Dermis microvascular lymphatic vessel endothelial cell (primary cell): ENCODE measurements at regions not wholly inside any gene's neighbourhood (a gene's known extent, or its start where the extent isn't known, plus 50 kb on each side); places are given as distances from the start of the nearest gene placed in this dataset.
"Not testable (repeated sequence)": the region's sequence is repeated elsewhere in the genome, so short reads cannot be mapped to it uniquely, and the experiment has no call there.

Experiments
- DNase-seq, 2 donors: peaks; one replicate each; pipeline versions ENCODE4 v3.0.0 to v3.0.0-alpha.2; 2010; ENCODE audit warnings: low read depth in 2 of 2

GRCh38 chr4:100644150-100644549, 126.3 kb upstream of the EMCN start:
- no peak for DNase-seq

GRCh38 chr4:100641336-100641735, 123.5 kb upstream of the EMCN start:
- DNase-seq, result no peak

GRCh38 chr4:100635899-100636298, 118.1 kb upstream of the EMCN start:
- no peak for DNase-seq

- no peak for DNase-seq
Observed at GRCh38 chr4:100633269-100633668, 115.4 kb upstream of the EMCN start.

GRCh38 chr4:100632163-100632562, 114.3 kb upstream of the EMCN start:
- no peak for DNase-seq

GRCh38 chr4:100631281-100631968, 113.6 kb upstream of the EMCN start:
- no peak for DNase-seq

- DNase-seq, result no peak
Observed at GRCh38 chr4:100630341-100630740, 112.5 kb upstream of the EMCN start.

GRCh38 chr4:100609810-100610209, 92.0 kb upstream of the EMCN start:
- no peak for DNase-seq

- DNase-seq, result not testable (repeated sequence)
Observed at GRCh38 chr4:100608651-100609050, 90.8 kb upstream of the EMCN start.

- DNase-seq, result no peak
Observed at GRCh38 chr4:100605144-100605543, 87.3 kb upstream of the EMCN start.

GRCh38 chr4:100593935-100594334, 76.1 kb upstream of the EMCN start:
- no peak for DNase-seq

- DNase-seq, result peak; percentile 20 to 28
Observed at GRCh38 chr4:100591161-100591876, 73.5 kb upstream of the EMCN start.

GRCh38 chr4:100590325-100590724, 72.5 kb upstream of the EMCN start:
- DNase-seq, result no peak

- DNase-seq, result no peak
Observed at GRCh38 chr4:100588076-100588475, 70.3 kb upstream of the EMCN start.

- DNase-seq, result no peak
Observed at GRCh38 chr4:100582146-100582545, 64.3 kb upstream of the EMCN start.

GRCh38 chr4:100581337-100581736, 63.5 kb upstream of the EMCN start:
- DNase-seq, result no peak

GRCh38 chr4:100576570-100576969, 58.7 kb upstream of the EMCN start:
- DNase-seq, result no peak

GRCh38 chr4:100574607-100575006, 56.8 kb upstream of the EMCN start:
- DNase-seq, result no peak

- DNase-seq, result no peak
Observed at GRCh38 chr4:100569196-100569595, 51.4 kb upstream of the EMCN start.
